ENCODE measurements at regions not wholly inside any gene's neighbourhood (a gene's known extent, or its start where the extent isn't known, plus 50 kb on each side); places are given as distances from the start of the nearest gene placed in this dataset.

DNA sequence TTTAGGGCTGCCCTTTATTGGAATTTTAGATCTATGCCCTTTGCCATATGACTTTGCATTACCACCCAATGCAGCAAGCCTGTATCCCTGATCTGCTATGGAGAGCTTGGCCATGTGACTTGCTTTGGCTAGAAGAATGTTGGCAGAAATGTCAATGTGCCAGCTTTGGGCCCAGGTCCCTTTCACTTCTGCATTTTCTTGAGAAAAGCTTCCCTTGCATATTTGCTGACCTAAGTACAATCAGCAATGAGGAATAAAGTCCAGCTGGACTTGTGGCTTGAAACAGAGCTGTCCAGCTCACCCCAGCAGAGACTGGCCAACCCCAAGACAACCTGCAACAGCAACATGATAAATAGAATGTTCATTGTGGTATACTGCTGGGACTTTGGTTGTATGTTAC is 135.9 kb downstream of the PAH start:
- no peaks in the 10 kb centered on the region for H3K27me3 ChIP-seq (ENCODE audit: control insufficient read depth, insufficient read depth, low read length)
- no peaks in the 10 kb centered on the region for H3K36me3 ChIP-seq (ENCODE audit: control insufficient read depth, insufficient read depth, low read length)
- no peaks in the 10 kb centered on the region for H3K9me3 ChIP-seq (ENCODE audit: control insufficient read depth, insufficient read depth, low read length)
- no peaks in the 10 kb centered on the region for H3K4me1 ChIP-seq (ENCODE audit: control insufficient read depth, insufficient read depth, low read length)
- no peak overlapping the region for H3K27ac ChIP-seq (ENCODE audit: low read depth, low read length)
- DNase-seq (ENCODE audit: low read depth in 4 of 6, low spot score in 6 of 6) = no peak
- H3K4me3 ChIP-seq (ENCODE audit: low read depth, low read length) = no peak overlapping the region

DNA sequence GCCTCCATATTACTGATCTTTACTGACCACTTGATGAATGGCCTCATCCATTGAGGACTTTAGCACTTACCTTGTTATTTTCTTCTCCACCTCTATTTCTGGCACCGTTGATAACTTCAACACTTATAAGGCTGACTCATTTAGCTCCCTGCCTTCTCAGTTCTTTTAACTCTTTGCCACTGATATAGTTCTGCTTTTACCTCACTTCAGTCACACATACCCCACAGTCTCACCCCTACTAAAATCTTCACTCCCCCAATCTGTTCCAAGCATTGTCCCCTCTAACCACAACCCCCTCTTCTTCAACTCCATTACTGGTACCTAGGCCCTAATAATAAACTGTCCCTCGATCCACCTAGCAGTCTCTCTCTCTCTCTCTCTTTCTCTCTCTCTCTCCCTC is 141.0 kb downstream of the PAH start:
- 90% methylated on average over 2 of the region's 2 CpGs for WGBS (ENCODE audit: insufficient coverage)
- H3K36me3 ChIP-seq (ENCODE audit: control insufficient read depth, insufficient read depth, low read length) = no peaks in the 10 kb centered on the region

DNA sequence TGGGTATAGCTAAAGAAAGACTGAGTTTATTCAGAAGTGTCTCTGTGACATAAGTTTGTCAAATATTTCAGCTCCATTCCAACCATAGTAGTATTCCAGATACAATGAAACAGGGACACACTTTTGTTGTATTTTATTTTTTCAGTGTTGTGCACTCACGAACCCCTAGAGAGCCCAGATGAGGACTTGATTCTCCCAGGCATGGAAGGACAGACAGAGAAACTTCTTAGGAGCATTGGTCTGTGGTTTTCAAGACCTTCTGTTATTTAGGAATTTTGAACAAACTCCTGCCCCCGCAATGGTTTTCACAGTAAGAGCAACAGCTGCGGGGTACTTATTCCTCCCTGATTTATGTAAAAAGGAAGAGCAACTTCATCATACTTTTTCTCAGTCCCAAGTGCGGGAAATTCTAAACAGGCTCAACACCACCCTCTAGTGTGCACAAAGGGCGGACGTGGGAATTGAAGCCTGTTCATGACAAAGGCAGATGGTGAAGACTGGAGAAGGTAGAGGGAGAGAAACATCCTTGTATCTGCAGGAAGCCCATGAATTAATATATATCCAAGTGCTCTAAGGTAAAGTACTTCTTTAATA is 147.6 kb downstream of the PAH start:
- H3K4me1 ChIP-seq (ENCODE audit: control insufficient read depth, insufficient read depth, low read length) = no peaks in the 10 kb centered on the region
- H3K36me3 ChIP-seq (ENCODE audit: control insufficient read depth, insufficient read depth, low read length) = no peaks in the 10 kb centered on the region
- peak in 4 of 6 donors; percentile 31 to 89 (median 64) for DNase-seq (ENCODE audit: low read depth in 4 of 6, low spot score in 6 of 6)
- no peaks in the 10 kb centered on the region for H3K9me3 ChIP-seq (ENCODE audit: control insufficient read depth, insufficient read depth, low read length)
- H3K4me3 ChIP-seq (ENCODE audit: low read depth, low read length) = no peak overlapping the region
- WGBS (ENCODE audit: insufficient coverage) = 36% methylated on average over 2 of the region's 6 CpGs
- no peaks in the 10 kb centered on the region for H3K27me3 ChIP-seq (ENCODE audit: control insufficient read depth, insufficient read depth, low read length)
- no peak overlapping the region for H3K27ac ChIP-seq (ENCODE audit: low read depth, low read length)

More for the DNA sequence above, 141.0 kb downstream of the PAH start:
- Histone ChIP-seq H3K27ac (ENCODE audit: low read depth, low read length) (no peak overlapping the region), H3K4me3 (ENCODE audit: low read depth, low read length) (no peak overlapping the region), H3K4me1 (ENCODE audit: control insufficient read depth, insufficient read depth, low read length) (no peaks in the 10 kb centered on the region), H3K27me3 (ENCODE audit: control insufficient read depth, insufficient read depth, low read length) (no peaks in the 10 kb centered on the region), H3K9me3 (ENCODE audit: control insufficient read depth, insufficient read depth, low read length) (no peaks in the 10 kb centered on the region)
- DNase-seq (ENCODE audit: low read depth in 4 of 6, low spot score in 6 of 6) = no peak

DNA sequence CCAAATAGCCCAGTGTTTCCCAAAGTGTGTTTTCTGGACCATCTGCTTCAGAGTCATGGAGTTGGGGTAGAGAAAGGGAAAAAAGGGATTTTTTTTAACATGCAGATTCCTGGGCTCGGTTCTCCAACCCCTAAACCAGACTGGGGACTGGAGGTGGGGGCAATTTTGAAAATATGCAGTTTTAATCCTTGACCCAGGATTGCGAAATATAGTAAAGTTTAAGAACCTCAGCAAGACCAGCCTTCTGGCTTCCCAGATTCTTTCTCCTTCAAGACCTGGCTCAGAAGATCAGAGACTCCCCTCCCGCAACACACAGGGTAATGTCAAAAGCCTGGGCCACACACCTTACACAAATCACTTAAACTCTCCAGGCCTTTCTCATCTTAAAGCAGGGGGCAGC is 150.1 kb downstream of the PAH start:
- Histone ChIP-seq H3K27me3 (ENCODE audit: control insufficient read depth, insufficient read depth, low read length) (no peaks in the 10 kb centered on the region), H3K9me3 (ENCODE audit: control insufficient read depth, insufficient read depth, low read length) (no peaks in the 10 kb centered on the region)
- WGBS (ENCODE audit: insufficient coverage) = 100% methylated on average over 2 of the region's 3 CpGs

DNA sequence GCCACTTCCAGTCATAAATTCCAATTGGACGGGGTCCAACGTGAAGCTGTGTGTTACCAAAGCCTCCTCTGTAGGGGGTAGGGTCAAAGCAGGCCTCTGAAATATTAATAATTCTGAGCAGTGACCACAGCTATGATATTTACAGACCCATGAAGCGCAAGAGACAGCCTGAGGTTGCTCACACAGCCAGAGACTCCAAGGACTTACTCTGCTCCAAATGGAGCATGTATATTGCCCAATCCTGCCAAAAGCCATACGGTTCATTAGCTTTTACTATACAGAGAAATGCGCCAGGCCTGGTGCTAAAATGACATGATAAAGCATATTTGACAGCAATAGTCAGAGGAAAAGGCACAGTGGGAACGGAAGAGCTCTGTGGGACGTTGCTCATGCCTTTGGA is 151.3 kb downstream of the PAH start:
- H3K4me1 ChIP-seq (ENCODE audit: control insufficient read depth, insufficient read depth, low read length) = no peaks in the 10 kb centered on the region
- H3K27me3 ChIP-seq (ENCODE audit: control insufficient read depth, insufficient read depth, low read length) = no peaks in the 10 kb centered on the region
- H3K9me3 ChIP-seq (ENCODE audit: control insufficient read depth, insufficient read depth, low read length) = no peaks in the 10 kb centered on the region
- H3K36me3 ChIP-seq (ENCODE audit: control insufficient read depth, insufficient read depth, low read length) = no peaks in the 10 kb centered on the region
- H3K4me3 ChIP-seq (ENCODE audit: low read depth, low read length) = no peak overlapping the region
- peak in 2 of 6 donors; percentile 17 to 84 for DNase-seq (ENCODE audit: low read depth in 4 of 6, low spot score in 6 of 6)
- H3K27ac ChIP-seq (ENCODE audit: low read depth, low read length) = no peak overlapping the region
- WGBS (ENCODE audit: insufficient coverage) = 78% methylated on average over 3 of the region's 7 CpGs

More for the DNA sequence above, 150.1 kb downstream of the PAH start:
- Histone ChIP-seq H3K27ac (ENCODE audit: low read depth, low read length) (no peak overlapping the region), H3K4me3 (ENCODE audit: low read depth, low read length) (no peak overlapping the region), H3K4me1 (ENCODE audit: control insufficient read depth, insufficient read depth, low read length) (no peaks in the 10 kb centered on the region), H3K36me3 (ENCODE audit: control insufficient read depth, insufficient read depth, low read length) (no peaks in the 10 kb centered on the region)
- no peak for DNase-seq (ENCODE audit: low read depth in 4 of 6, low spot score in 6 of 6)

DNA sequence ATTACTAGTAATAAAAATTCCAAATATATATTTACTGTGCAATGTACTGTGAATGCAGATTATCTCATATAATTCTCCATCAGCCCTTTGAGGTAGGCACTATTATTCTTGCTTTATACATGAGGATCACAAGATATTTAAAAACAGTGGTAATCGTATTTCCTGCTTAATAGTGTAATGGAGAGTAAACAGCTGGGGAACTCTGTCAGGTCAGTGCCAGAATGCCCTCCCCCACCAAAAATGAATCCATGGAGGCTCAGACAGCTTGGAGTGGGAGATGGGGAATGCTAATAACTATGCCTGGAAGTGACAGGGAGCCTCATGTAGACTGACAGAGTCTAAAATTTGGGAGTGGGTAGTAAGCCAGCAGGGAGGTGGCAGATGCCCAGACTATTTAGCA is 153.6 kb downstream of the PAH start:
- no peaks in the 10 kb centered on the region for H3K36me3 ChIP-seq (ENCODE audit: control insufficient read depth, insufficient read depth, low read length)
- no peaks in the 10 kb centered on the region for H3K4me1 ChIP-seq (ENCODE audit: control insufficient read depth, insufficient read depth, low read length)
- H3K27me3 ChIP-seq (ENCODE audit: control insufficient read depth, insufficient read depth, low read length) = no peaks in the 10 kb centered on the region
- WGBS (ENCODE audit: insufficient coverage) = no CpG with 5 or more reads among the region's 1 CpG
- H3K9me3 ChIP-seq (ENCODE audit: control insufficient read depth, insufficient read depth, low read length) = no peaks in the 10 kb centered on the region
- no peak overlapping the region for H3K27ac ChIP-seq (ENCODE audit: low read depth, low read length)
- no peak overlapping the region for H3K4me3 ChIP-seq (ENCODE audit: low read depth, low read length)
- no peak for DNase-seq (ENCODE audit: low read depth in 4 of 6, low spot score in 6 of 6)

DNA sequence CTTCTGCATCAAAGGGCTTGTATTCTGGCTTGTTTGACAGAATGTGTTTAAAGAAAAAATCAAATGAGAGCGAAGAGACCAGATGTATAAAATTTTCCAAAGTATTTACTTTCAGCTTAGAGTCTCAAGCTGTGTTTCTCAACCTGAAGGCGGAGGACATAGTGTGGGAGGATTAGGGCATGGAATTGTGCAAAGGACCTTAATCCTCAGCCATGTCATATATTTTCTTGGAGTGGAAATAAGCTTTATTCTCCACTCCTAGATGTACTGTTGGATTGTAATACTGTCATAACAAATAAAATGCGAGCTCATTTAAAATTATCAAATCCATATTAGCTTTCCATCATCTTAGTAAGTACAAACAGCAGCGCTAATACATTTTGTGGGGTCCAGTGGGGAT is 154.0 kb downstream of the PAH start:
- DNase-seq (ENCODE audit: low read depth in 4 of 6, low spot score in 6 of 6) = peak in 1 of 6 donors; percentile 73
- H3K27ac ChIP-seq (ENCODE audit: low read depth, low read length) = no peak overlapping the region
- no peaks in the 10 kb centered on the region for H3K9me3 ChIP-seq (ENCODE audit: control insufficient read depth, insufficient read depth, low read length)
- H3K4me3 ChIP-seq (ENCODE audit: low read depth, low read length) = no peak overlapping the region
- H3K27me3 ChIP-seq (ENCODE audit: control insufficient read depth, insufficient read depth, low read length) = no peaks in the 10 kb centered on the region
- no CpG with 5 or more reads among the region's 4 CpGs for WGBS (ENCODE audit: insufficient coverage)
- no peaks in the 10 kb centered on the region for H3K4me1 ChIP-seq (ENCODE audit: control insufficient read depth, insufficient read depth, low read length)
- H3K36me3 ChIP-seq (ENCODE audit: control insufficient read depth, insufficient read depth, low read length) = no peaks in the 10 kb centered on the region

DNA sequence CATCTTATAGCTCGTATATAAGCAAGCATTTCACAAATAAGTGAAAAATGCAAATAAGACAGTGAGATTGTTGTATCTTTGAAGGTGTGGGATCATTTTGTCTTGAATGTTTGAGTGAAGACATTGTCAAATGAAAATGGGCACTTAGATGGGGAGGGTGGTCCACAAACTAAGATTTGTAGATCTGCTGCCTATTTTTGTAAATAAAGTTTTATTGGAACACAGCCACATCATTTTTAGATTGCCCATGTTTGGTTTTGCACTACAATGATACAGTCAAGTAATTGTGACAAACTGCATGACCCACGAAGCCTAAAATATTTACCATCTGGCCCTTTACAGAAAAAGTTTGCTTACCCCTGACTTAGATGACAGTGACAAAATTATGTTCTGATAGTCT is 156.7 kb downstream of the PAH start:
- H3K4me1 ChIP-seq (ENCODE audit: control insufficient read depth, insufficient read depth, low read length) = no peaks in the 10 kb centered on the region
- no peaks in the 10 kb centered on the region for H3K27me3 ChIP-seq (ENCODE audit: control insufficient read depth, insufficient read depth, low read length)
- DNase-seq (ENCODE audit: low read depth in 4 of 6, low spot score in 6 of 6) = no peak
- H3K36me3 ChIP-seq (ENCODE audit: control insufficient read depth, insufficient read depth, low read length) = no peaks in the 10 kb centered on the region
- no peaks in the 10 kb centered on the region for H3K9me3 ChIP-seq (ENCODE audit: control insufficient read depth, insufficient read depth, low read length)
- no CpG with 5 or more reads among the region's 2 CpGs for WGBS (ENCODE audit: insufficient coverage)
- H3K4me3 ChIP-seq (ENCODE audit: low read depth, low read length) = no peak overlapping the region
- no peak overlapping the region for H3K27ac ChIP-seq (ENCODE audit: low read depth, low read length)

DNA sequence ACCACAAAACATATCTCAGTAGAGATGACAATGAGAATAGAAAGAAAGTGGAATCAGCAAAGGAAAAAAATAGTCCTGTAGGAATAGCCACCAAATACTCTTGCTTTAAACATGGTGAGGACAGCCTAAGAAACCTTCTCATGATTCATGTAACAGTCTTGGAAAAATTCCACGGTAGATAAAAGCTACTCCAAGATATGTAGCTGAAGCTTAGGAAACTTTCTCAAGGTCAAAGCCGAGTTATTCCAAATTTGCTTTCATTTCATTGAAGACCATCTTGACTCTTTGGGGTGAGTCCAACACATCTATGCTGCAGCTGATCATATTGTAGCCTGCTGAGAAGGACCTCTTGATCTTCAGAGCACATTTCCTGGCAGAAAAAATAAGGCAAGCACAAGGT is 157.6 kb downstream of the PAH start:
- no peak for DNase-seq (ENCODE audit: low read depth in 4 of 6, low spot score in 6 of 6)
- Histone ChIP-seq H3K27me3 (ENCODE audit: control insufficient read depth, insufficient read depth, low read length) (no peaks in the 10 kb centered on the region), H3K4me3 (ENCODE audit: low read depth, low read length) (no peak overlapping the region), H3K9me3 (ENCODE audit: control insufficient read depth, insufficient read depth, low read length) (no peaks in the 10 kb centered on the region), H3K36me3 (ENCODE audit: control insufficient read depth, insufficient read depth, low read length) (no peaks in the 10 kb centered on the region), H3K4me1 (ENCODE audit: control insufficient read depth, insufficient read depth, low read length) (no peaks in the 10 kb centered on the region), H3K27ac (ENCODE audit: low read depth, low read length) (no peak overlapping the region)
- WGBS (ENCODE audit: insufficient coverage) = 100% methylated on average over 1 of the region's 2 CpGs

DNA sequence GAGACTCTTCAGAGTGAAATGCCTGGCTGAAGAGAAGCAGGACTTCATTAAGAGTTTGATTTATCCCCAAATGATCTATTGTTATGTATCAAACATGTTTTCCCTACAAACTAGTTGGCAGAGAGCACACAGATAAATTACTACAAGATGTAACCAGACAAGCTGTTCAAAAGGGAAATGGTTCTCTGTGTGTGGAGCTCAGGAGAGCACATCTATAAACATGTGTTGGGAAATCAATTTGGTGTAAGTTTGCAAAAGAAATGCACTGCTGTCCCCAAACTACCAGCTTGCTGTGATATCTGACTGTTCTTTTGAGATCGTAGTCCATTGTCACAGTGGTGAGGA is 159.2 kb downstream of the PAH start:
- WGBS (ENCODE audit: insufficient coverage) = no CpG with 5 or more reads among the region's 1 CpG
- DNase-seq (ENCODE audit: low read depth in 4 of 6, low spot score in 6 of 6) = no peak
- no peak overlapping the region for H3K4me3 ChIP-seq (ENCODE audit: low read depth, low read length)
- no peaks in the 10 kb centered on the region for H3K36me3 ChIP-seq (ENCODE audit: control insufficient read depth, insufficient read depth, low read length)
- H3K4me1 ChIP-seq (ENCODE audit: control insufficient read depth, insufficient read depth, low read length) = no peaks in the 10 kb centered on the region
- H3K27me3 ChIP-seq (ENCODE audit: control insufficient read depth, insufficient read depth, low read length) = no peaks in the 10 kb centered on the region
- no peaks in the 10 kb centered on the region for H3K9me3 ChIP-seq (ENCODE audit: control insufficient read depth, insufficient read depth, low read length)
- H3K27ac ChIP-seq (ENCODE audit: low read depth, low read length) = no peak overlapping the region
